ENCODE measurements at regions not wholly inside any gene's neighbourhood (a gene's known extent, or its start where the extent isn't known, plus 50 kb on each side); places are given as distances from the start of the nearest gene placed in this dataset.

- no peak for TF ChIP-seq CTCF (conservative IDR thresholded peaks at IDR 0.05)
- TF ChIP-seq ZFX (IDR thresholded peaks at IDR 0.05), result no peak
Measured at GRCh38 chr18:4755848-4756247, 300.7 kb upstream of the DLGAP1 start.

All from C4-2B (cell line).